GM19397 (cell line): ENCODE measurements at regions not wholly inside any gene's neighbourhood (a gene's known extent, or its start where the extent isn't known, plus 50 kb on each side); places are given as distances from the start of the nearest gene placed in this dataset.
"Not testable (repeated sequence)": the region's sequence is repeated elsewhere in the genome, so short reads cannot be mapped to it uniquely, and the experiment has no call there.

ENCODE experiments used
- ATAC-seq: cut with Tn5 transposase; IDR thresholded peaks from one replicate; pipeline ENCODE4 v1.9.1; 2021; ENCODE audit warnings: mild to moderate bottlenecking, moderate library complexity; ENCODE audit not compliant: unreplicated experiment

DNA sequence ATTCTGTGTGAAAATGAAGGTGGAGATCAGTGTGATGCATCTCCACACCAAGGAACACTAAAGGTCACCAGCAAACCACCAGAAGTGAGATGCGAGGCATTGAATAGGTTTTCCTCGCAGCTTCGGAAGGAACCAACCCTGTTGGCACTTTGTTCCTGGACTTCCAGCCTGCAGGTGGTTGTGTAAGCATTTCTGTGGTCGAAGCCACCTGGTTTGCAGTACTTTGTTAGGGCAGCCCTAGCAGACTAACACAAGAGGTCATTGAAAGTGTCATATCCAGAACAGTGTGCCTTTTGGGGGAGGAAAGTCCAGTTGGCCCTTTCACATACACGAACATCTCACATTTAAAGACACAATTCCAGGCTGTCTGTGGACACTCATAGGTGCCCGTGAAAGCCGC, 237.2 kb upstream of the PLGLB1 start:
- ATAC-seq = not testable (repeated sequence)

DNA sequence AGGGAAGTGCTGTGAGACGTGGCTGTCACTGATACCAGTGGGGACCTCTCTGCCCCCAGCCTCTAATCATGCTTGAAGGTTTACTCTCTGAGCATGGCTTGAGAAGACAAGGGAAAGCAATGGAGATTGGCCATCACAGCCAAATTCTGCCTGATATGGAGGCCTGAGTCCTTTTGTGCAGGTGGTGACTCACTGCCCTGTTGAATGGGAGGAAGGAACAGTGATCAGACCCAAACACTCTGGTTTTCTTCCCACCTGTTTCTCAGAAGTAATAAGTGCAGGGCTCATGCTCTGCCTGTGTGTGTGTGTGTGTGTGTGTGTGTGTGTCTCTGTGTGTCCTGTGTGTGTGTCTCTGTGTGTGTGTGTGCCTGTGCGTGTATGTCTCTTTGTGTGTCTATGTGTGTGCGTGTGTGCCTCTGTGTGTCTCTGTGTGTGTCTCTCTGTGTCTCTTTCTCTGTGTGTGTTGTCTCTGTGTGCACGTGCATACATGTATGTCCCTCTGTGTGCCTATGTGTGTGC, 240.6 kb upstream of the PLGLB1 start:
- ATAC-seq = not testable (repeated sequence)

DNA sequence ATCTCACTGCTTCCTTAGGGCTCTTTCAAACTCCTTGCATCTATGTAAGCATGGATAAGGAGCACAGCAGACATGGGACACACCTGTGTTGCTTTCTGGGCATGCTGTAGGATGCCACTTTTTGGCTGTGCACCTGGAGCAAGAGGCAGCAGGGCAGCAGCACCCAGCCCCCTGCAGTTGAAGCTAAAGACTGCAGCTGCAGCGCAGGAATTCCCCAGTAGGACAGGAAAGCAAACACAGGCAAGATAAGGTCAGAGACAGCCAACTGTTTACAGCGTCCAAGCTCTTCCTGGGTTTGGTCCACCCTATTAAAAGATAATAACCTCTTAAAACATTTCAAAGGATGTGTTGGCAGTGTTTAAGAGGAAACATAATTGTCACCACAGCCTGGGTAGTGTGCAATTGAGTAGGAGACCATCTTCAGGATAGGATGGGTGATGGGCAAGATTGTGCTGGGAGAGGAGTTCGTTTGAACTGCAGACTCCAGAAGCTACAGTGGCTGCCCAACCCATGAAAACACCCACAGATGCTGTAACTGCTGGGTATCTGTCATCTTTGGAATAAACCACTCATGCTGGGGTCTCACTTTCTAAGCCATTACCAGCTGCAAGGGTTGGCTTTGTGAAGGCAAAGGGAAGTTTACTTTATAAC, 242.3 kb upstream of the PLGLB1 start:
- ATAC-seq = not testable (repeated sequence)

DNA sequence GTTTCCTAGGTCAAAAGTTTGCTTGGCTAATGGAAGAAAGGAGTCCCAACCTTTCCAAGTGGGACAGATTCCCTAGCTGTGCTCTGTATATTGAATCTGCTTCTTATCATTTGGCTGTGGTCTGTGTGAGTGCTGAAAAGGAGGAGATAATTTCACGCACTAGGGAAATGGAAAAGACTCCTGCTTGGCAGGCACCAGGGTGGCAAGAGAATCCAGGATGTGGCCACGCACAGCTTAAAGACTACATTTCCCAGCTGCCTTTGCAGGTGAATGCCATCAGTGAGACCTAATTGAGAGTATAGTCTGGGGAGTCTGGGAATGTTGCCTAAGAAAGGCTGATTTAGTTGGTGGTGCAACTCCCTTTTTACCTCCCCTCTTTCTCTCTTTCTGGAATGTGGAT, 253.5 kb upstream of the PLGLB1 start:
- ATAC-seq = not testable (repeated sequence)

DNA sequence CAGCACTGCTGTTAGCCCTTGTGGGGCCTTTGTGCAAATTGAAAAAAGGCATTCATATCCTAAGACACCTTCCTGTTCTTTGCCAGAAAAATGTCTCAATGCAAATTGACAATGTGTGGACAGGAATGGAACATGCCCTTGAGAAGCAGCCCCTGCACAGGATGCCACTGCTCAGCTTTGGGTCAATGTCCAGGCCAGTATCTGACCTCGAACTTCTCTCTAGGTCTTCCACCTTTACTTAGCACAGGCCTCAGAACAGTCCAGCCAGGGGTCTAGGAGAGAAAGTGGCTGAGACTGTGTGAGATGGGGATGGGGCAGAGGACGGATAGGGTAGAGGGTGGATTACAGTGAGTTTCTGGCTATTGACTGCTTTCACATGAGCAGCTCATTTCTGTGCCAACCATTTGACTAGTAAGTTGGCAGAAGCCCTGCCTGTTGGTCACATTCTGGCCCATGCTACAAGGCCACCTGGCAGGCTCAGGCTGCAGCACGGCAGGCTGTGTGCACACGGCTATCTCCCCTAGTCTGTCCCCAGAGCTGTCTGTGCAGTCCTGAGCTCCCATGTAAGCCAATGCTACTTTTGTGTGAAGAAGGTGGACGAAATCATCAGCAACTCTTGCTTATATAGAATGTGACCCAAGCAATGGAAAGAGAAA, 254.5 kb upstream of the PLGLB1 start:
- not testable (repeated sequence) for ATAC-seq

DNA sequence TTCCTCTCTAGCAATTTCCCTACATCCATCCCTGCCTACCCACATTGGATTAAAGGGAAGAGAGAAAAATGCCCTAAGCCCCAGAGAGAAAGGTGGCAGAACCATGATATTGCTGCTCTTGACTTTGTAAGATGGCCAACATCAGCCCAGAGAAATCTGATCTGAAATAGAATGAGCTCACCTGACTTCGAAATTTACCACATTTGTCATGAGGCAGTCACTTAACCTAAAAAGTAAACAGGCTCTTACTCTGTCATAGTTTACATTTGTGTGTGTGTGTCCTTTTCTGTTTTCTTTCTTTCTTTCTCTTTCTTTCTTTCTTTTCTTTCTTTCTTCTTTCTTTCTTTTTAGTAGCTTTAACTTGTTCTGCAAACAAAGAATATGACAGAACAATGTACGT, 255.0 kb upstream of the PLGLB1 start:
- not testable (repeated sequence) for ATAC-seq

DNA sequence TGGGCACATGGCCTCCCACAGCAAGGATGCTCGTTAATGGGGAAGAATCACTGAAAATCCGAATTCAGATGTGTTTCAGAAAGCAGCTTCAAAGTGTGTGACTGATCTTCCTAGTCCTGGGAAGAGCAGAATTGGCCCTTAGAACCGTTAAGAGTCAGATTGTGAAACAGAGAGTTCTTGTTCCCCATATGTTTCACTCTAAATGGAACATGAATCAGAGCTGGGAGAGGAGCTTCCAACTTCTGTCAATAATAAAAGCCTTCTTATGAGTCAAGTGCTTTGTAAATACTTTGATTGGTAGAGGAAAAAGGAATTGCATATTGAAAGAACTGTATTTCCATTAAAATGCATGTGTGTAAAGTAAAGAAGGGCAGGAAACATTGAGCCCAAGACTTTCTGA, 256.1 kb upstream of the PLGLB1 start:
- ATAC-seq = not testable (repeated sequence)

DNA sequence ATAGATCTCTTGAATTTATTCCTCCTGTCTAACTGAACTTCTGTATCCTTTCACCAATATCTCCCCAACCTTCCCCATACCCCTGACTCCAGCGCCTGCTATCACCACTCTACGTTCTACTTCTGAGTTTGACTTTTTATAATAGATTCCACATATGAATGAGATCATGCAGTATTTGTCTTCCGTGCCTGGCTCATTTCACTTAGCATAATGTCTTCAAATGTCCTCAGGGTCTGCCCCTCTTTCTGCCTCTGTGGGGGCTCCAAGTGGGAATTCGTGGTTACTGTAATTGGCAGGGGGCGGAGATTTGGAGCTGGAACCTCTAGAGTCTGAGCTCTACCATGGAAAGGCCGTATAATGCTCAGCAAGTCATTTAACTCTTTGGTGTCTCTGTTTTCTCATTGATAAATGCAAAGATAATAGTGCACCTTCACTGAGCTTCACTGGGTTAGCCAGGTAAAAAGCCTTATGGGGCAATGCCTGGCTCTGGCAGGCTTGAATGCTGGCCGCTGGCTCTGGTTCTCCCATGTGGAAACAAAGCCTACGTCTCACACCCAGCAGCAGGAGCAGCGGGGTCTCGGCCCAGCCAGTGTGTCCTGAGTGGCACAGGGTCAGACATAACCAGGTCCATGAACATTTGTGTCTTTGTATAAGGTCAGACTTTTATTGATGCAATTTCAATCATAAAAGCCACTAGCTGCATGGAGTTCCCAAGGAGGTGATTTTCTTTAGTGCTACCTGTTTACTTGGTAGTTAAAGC, 259.1 kb upstream of the PLGLB1 start:
- ATAC-seq = not testable (repeated sequence)

DNA sequence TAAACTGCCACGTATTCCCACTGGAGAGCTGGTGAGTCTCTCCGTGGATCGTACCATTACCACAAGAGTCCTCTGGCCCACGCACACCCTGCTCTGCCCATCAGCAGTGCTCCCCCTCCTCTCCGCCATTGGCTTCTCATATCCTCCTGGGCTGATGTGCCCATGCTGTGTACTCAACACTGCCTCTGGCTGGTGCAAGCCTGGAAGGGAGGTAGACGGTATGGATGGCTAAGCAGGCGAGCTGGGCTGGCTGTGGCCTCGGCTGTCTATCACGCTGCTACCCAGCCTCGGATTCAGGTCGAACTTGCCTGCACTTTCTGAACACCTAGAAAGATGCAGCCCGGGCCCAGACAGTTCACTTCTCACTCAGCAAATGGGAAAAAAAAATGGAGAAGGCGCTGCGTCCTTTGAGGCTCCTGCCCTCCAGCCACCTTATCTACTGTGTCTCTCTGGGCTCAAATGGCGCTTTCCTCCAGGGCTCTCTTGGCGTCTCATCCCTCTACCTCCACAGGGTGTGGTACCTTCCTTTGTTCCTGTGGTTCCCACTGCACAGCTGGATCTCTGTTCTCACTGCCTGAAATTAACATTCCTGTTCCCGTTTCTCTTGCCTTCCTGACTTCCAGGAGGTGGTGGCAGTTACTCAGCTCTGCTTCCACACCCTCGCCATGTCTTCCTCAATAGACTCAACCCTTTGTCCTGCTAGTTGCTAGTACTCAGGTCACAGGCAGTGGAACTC, 262.3 kb upstream of the PLGLB1 start:
- not testable (repeated sequence) for ATAC-seq

DNA sequence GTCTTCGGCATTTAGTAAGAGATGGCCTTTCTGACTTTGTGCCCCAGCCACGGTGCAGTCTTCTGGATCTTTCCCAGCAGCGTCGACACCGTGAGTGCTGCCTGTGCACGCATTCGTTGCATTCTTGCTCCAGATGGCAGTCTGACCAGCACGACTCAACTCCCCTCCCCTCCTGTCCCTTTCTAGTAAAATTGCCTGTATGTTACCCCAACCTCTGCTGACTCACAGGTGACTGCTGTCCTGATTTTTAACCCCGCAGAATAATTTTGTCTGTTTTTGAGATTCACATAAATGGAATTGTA, 262.8 kb upstream of the PLGLB1 start:
- ATAC-seq = not testable (repeated sequence)

DNA sequence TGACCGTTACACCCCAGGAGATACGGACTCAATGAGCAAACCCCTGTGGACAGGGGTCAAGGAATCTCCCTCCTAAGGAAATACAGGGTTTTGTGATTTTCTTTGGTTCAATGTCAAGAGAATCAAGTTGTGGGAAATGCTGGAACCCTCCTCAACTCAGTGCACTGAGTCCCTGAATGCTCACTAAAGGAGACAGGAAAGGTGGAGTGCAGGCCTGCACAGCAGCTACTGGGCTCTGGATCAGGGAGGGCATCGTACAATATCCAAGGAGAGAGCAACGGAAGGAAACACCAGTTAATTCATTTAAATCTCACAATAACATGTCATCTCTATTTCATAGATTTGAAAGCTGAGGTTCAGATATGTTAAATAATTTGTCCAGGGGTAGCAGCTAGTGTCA, 263.5 kb upstream of the PLGLB1 start:
- ATAC-seq = not testable (repeated sequence)

DNA sequence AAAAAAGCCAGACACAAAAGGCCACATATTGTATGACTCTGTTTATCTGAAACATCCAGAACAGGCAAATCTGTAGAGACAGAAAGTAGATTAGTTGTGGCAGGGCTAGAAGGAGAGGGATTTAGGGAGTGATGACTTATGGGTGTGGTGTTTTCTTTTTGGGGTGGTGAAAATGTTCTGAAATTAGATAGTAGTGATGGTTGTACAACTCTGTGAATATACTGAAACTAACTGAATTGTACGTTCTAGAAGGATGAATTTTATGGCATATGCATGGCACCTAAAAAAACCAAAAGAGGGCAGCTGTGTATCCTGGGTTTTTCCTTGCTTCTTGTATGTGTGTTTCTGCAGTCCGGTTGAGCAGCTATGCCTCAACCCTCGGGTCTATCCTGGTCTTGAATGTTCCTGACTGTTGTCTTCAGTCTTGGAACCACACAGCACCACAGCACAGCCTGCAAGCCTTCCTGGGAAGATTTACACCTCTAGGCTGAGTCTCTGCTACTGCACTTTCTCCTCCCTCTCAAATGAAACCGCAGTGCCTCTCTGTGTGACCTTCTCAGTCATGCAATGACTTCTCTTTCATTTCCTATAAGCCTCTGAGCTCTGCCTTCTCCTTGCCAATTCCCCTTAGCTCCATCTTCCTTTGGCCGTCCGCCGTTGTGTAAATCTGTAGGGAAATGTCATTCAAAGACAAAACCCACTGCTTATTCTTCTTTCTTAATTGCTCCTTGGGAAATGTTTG, 269.1 kb upstream of the PLGLB1 start:
- not testable (repeated sequence) for ATAC-seq

DNA sequence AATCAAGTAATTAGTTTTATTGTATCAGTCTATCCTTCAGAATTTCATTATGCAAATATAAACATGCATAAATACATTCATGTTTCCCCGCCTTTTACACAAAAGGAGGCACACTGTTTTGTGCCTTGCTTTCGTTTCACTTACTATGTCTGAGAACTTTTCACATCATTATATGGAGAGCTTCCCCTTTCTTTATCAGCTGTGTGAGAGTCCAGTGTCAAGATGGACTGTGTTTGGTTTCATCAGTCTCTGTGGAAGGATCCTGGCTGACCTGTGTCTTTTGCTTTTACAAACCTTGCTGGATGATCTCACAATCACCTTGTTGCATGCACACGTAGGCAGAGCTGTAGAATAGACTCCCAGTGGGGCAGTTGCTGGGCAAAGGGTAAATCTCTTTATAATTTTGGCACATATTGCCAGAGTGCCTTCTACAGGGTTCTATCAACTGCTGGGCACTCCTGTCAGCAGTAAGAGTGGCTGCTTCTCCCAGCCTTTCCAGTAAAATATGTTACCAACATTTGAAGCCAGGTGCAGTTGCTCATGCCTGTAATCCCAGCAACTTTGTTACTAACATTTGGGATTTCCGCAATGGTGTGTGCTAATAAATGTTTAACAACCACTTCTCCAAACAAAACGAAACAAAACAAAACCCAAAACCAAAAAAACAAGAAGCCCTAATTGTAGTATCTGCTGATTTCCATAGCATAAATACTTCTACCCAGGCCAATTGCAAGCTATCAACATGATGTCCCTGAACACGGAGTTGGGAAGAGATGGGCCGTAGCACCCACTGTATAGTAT, 270.0 kb upstream of the PLGLB1 start:
- ATAC-seq = not testable (repeated sequence)

DNA sequence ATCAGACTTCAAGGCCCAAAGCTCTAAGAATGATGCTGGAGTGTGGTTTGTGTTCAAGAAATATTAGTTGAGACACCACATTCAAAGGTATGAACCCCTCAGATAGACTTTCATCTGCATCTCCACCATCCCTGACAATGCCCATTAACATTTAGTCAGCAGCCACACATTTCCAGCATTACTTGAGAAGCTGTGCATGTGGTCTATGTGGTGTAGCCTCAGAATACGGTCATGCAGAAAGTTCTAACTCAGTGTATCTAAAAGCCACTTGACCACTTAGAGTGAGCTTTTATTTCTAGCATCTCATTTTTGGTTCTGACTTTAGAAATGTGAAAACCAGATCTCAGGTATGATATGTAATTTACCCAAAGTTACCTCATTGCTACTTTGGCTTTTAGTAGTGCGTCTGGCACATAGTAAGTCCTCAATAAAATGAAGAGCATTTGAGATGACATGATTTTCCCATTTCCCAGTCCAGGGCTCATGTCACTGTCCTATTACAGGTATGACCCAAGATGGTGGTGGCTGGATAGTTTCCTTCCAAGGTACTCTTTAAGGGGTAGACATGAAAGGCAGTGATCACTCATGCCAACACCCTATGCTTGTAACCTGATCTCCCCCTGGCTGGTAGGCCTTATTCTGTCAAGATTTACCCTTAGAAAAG, 272.4 kb upstream of the PLGLB1 start:
- ATAC-seq = not testable (repeated sequence)

DNA sequence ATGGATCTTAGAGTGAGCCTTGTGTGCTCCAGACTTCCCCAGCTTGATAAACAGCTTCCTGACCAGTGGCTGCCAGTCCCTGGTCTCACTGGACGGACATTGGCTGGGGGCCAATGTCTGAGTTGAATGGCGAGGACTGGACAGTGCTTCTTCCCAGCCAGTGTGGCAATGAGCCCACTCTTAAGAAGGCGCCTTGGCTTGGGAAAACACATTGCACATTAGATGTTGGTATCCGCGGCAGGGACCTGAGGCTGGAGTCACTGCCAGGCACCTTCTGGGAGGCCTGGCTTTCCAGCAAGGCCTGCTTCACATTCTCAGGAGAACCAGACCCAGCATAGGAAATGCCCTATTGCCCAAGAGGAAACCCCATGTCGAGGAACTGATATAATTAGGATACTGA, 273.5 kb upstream of the PLGLB1 start:
- not testable (repeated sequence) for ATAC-seq

DNA sequence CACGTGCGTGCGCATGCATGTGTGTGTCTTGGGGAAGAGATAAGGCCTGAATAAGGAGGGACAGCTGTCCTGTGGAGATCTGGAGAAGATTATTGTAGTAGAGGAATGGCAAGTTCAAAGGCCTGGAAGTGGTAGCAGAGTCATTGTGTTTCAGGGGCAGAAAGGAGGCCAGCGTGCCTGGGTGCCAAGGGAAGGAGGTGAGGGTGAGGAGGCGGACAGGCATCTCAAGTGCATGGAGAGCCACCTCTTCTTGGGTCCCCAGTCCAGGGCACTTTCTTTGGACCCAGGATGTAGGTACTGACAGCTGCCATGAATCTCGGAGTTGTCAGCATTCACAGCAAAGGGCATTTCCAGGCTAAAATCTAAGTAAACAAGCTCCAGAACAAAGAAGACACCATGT, 279.7 kb upstream of the PLGLB1 start:
- not testable (repeated sequence) for ATAC-seq

DNA sequence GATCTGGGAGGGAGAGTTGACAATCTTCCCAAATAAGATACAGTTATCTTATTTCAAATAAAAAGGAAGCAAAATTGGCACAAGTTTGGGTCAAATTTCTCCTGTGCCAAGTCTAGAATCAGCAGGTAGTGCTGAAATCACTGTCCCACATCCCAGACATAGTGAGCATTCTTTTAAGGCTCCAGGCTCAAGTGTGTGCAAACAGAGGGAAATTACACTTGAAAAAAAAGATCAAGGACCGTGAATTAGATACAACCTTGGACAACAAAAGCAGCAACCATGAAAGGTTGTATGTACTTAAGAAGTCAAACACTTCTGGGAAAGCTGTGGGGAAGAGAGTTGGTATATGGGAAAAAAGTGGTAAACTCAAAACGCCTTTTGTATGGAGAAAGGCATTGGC, 280.2 kb upstream of the PLGLB1 start:
- ATAC-seq = not testable (repeated sequence)

DNA sequence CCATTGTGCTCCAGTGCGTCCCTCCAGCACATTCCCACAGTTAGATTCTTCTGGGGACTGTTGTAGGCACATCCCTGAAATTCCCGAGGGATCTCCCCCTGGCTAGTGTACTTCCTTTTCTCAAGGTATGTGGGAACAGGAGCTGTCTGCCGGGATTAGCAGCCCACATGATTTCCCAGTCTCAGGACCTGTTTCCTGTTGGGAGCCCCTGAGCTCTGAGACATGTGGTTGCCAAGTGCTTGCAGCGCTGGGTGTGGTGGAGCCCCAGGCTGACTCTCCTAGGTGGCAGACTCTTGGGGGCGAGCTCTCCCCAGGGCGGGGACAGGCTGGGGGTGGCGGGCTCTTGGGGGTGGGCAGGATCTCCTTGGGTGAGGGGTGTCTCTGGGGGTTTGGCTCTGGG, 287.0 kb upstream of the PLGLB1 start:
- ATAC-seq = not testable (repeated sequence)

DNA sequence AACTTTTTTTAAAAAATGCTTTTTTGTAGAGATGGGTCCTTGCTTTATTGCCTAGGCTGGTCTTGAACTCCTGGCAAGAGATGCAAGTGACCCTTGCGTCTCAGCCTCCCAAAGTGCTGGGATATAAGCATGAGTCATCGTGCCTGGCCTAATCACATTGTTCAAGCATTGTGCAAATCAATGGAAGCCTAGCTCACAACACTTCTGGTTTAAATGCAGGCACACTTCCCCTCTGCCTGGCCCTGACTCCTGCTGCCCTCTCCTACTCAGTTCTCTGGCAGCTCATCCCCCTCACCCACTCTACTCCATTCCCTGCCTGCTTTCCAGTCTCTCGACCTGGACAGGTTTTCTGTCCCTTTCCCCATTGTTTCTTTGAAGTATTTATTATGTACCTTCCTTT, 288.1 kb upstream of the PLGLB1 start:
- ATAC-seq = not testable (repeated sequence)
